ENCODE measurements at regions not wholly inside any gene's neighbourhood (a gene's known extent, or its start where the extent isn't known, plus 50 kb on each side); places are given as distances from the start of the nearest gene placed in this dataset.
"Not testable (repeated sequence)": the region's sequence is repeated elsewhere in the genome, so short reads cannot be mapped to it uniquely, and the experiment has no call there.

DNA sequence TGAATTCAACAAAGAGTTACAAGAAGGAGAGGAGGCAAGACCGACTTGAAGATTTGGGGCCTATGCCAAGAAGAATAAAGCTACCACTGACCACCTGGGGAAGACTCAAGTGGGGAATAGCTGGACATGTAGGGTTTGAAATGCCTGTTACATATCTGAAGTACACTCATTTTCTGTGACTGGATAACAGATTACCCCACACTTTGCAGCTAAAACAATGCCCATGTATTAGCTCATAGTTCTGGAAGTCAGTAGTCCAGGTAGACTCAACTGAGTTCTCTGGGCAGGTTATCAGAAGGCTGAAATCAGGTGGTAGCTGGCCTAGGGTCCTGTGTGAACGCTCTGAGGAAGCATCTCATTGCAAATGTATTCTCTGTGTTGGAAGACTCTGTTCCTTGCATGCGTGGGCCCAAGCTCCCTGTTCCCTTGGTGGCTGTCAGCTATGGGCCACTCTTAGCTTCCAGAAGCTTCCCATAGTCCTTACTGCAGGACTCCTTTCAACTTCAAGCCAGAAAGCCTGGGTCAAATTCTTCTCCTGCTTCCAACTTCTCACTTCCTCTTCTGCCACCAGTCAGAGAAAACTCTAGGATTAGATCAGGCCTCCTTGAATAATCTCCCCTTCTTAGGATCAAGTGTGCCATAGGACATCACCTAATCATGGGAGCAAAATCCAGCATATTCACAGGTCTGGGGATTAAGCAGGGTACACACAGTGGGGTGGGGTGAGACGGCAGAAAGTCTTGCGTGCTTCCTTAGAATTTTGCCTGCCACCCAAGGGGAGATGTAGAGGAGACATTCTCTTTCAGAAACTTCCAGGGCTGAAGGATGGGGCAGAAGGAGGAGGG, 187.8 kb downstream of the SHQ1 start:
- no peak for DNase-seq (ENCODE audit: extremely low read depth in 1 of 2, low read depth in 1 of 2)

DNA sequence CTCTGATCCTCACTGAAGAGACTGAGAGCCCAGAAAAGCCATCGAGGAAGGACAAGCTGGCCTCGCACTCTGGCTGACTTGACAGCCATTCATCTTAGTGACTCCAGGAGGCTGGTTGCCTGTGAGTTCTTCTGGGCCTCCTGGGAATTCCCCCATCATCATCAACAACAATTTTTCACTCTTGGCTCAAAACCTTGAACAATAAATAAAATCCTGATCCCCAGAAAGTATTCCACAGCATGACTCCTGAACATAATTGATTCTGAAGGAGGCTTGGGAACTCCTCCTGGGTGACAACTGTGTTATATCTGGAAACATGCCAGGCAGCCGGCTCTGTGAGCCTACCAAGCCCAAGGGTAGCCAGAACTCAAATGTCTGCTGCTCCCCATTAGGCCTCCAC, 188.6 kb downstream of the SHQ1 start:
- DNase-seq (ENCODE audit: extremely low read depth in 1 of 2, low read depth in 1 of 2): no peak

DNA sequence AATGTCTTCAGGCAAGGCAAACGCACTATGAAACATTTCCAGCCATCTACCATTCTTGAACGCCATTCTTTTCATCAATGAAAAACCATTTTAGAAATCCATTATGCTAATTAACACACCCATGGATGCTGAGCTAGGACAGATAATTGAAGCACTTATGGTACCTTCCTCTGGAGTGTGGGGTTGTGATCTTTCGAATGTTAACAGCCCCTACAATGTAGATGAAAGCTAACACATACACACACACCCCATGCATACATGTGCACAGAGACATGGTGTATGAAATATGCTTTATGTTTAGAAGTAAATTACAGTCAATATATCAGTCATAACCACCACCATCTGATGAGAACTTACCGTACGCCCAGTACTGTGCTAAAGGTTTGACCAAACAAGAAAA, 189.1 kb downstream of the SHQ1 start:
- DNase-seq (ENCODE audit: extremely low read depth in 1 of 2, low read depth in 1 of 2): no peak

- no peak for DNase-seq (ENCODE audit: extremely low read depth in 1 of 2, low read depth in 1 of 2)
Measured at GRCh38 chr3:72658466-72659100, 189.7 kb downstream of the SHQ1 start.

DNA sequence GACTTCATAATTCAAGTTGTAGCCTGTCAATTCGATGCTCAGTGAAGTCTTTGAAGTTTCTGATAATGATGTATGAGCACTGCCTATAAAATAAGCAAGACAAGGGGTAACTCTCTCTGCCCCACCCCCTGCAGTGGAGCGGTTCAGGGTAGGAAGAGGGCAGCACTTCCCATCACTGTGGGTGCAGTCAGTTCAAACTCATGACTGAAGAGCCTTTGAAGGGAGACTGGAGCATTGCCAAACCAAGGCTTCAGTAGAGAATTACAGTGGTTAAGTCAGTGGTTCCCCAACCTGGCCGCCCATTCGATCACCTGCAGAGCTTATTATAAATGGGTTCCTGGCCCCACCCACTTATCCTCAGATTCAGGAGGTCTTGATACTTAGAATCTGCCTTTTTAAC, 190.6 kb downstream of the SHQ1 start:
- DNase-seq (ENCODE audit: extremely low read depth in 1 of 2, low read depth in 1 of 2): peak; percentile 5 to 7

GRCh38 chr3:72655723-72656122, 192.5 kb downstream of the SHQ1 start:
- DNase-seq (ENCODE audit: extremely low read depth in 1 of 2, low read depth in 1 of 2): no peak

GRCh38 chr3:72655131-72655551, 193.1 kb downstream of the SHQ1 start:
- DNase-seq (ENCODE audit: extremely low read depth in 1 of 2, low read depth in 1 of 2): no peak

DNA sequence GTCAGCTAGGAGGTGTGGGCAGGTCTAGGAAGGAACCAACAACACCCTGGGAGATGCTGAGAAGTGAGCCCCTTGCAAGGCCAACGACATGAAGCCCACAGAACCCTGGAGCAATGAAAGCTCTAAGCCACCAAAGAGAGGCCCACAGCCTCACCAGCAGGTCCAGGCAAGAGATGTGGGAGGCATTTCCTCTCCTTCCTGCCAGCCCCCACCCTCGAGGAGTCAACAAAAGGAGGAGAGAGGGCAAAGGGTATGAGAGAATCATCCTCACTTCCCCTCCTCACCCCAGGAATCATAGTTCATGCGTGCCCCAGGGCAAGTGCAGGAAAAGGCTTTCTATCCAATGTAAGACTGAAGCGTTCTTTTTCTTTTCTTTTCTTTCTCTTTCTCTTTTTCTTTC, 195.8 kb downstream of the SHQ1 start:
- DNase-seq (ENCODE audit: extremely low read depth in 1 of 2, low read depth in 1 of 2): no peak

DNA sequence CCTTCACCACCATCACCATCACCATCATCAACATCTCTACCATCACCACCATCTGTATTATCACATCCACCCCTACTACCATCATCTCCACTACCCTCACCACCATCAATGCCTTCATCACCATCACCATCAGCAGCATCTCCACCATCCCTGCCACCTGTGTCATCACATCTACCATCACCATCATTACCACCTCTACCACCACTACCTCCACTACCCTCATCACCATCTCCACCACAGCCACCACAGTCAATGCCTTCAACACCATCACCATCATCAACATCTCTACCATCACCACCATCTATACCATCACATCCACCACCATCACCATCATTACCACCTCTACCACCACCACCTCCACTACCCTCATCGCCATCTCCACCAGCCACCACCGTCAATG, 196.7 kb downstream of the SHQ1 start:
- DNase-seq (ENCODE audit: extremely low read depth in 1 of 2, low read depth in 1 of 2): no peak

- DNase-seq (ENCODE audit: extremely low read depth in 1 of 2, low read depth in 1 of 2): no peak
Measured at GRCh38 chr3:72646263-72646662, 202.0 kb downstream of the SHQ1 start.

- DNase-seq (ENCODE audit: extremely low read depth in 1 of 2, low read depth in 1 of 2): not testable (repeated sequence)
Measured at GRCh38 chr3:72643635-72644034, 204.6 kb downstream of the SHQ1 start.

DNA sequence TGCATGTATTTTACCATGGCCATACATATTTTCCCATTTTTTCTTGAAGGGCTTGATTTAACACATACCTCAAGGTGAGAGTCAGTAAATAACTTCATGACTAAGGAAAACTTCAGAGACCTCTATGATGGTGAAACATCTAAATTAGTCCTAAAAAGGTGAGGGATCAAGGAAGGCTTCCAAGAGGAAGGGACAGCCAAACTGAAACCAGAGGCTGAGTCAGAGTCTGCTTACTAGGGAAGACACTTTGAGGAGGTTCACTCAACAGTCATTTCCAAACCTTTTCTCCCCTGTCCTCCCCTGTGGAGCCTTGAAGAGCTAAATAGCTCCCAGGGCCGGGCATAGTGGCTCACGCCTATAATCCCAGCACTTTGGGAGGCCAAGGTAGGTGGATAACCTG, 206.6 kb downstream of the SHQ1 start:
- no peak for DNase-seq (ENCODE audit: extremely low read depth in 1 of 2, low read depth in 1 of 2)

DNA sequence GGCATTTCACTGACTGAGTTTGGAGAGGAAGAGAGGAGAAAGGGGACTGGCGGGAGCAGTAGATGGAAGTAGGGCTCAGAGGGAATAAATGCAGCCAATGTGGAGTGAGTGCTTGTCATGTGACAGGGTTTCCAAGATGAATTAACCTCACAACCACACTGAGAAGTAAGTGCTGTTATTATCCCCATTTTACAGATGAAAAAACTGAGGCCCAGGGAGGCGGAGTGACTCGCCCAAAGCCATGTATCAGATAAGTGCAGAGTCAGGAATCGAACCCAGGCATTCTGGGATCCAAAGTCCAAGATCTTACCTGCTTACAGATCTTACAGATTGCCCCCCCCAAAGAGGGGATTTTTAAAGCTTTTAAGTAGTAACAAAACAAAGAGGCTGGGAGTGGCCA, 207.2 kb downstream of the SHQ1 start:
- DNase-seq (ENCODE audit: extremely low read depth in 1 of 2, low read depth in 1 of 2): no peak

DNA sequence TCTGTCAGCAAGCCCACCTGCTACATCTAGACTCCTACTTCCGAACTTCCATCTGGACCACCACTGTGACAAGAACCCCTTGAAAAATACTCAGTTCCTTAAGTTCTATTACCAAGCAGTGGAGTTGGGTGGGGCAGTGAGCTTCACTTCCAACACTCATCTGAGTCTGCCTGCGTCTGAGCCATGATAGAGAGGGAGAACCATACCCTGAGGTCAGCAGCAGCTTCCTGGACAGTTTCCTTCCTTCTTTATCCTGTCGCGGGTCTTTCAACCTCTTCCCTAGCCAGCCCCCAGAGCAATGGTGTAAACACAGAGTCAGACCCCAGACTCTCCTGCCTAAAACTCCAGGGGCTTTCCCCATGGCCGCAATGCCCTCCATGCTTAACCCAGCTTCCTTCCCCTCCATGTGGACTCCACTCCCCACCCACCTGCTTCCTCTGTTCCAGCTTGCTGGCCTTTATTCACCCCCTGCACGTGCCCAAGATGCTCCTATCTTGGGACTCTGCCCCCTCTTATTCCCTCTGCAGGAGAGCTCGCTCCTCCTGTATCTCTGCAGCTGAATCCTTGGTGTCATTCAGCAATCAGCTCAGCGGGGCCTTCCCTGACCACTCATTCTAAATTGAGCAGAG, 211.2 kb downstream of the SHQ1 start:
- DNase-seq (ENCODE audit: extremely low read depth in 1 of 2, low read depth in 1 of 2): no peak

- no peak for DNase-seq (ENCODE audit: extremely low read depth in 1 of 2, low read depth in 1 of 2)
Measured at GRCh38 chr3:72635551-72635950, 212.7 kb downstream of the SHQ1 start.

- DNase-seq (ENCODE audit: extremely low read depth in 1 of 2, low read depth in 1 of 2): no peak
Measured at GRCh38 chr3:72634128-72634527, 214.1 kb downstream of the SHQ1 start.

DNA sequence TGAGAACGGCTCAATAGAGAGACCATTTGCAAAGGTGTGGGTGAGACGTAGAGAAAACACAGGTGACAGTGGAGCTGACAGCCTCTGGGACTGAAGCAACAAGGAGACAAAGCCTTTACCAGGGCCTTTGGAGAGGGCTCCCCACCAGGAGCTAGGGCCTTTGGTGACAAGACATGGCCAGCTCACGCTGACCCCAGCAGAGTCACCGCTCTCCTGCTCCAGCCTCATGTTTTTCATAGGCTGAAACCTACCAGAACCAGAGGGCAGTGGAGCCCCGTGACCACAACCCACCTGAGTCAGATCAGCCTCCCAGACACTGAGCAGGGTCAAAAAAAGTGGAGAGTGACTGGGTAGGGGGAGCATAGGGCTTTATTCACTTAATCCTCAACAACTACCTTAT, 214.7 kb downstream of the SHQ1 start:
- no peak for DNase-seq (ENCODE audit: extremely low read depth in 1 of 2, low read depth in 1 of 2)

DNA sequence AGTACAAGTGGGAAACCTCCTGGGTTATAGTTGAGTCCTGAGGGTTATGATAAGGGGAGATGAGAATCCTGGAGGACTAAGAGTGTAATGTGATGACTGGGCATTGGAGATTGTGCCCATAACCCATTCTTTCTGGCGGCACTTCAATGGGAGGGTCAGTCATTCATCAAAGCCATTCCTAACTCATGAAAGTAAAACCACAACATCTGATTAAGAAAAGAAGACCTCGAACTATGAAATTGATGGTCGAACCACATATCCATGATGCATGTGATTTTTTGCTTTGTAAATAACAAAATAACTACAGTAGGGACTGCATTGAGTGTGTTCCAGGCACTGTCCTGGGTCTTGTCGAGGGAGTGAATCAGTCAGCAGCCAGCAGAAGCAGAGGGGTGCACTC, 215.1 kb downstream of the SHQ1 start:
- DNase-seq (ENCODE audit: extremely low read depth in 1 of 2, low read depth in 1 of 2): no peak

DNA sequence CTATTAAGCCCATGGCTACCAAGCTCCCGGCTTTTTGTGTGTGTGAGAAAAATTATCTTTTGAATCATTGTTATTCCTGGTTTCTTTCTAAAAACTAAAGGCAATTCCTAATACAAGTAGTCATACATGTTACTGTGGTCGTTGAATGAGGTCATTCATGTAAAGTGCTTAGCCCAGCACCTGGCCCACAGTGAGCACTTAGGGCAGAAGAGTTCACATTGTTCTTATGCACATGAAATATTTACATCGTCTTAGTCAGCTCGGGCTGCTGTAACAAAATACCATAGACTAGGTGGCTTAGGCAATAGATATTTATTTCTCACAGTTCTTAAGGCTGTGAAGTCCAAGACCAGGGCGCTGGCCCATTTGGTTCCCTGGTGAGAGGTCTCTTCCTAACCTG, 216.1 kb downstream of the SHQ1 start:
- no peak for DNase-seq (ENCODE audit: extremely low read depth in 1 of 2, low read depth in 1 of 2)

DNA sequence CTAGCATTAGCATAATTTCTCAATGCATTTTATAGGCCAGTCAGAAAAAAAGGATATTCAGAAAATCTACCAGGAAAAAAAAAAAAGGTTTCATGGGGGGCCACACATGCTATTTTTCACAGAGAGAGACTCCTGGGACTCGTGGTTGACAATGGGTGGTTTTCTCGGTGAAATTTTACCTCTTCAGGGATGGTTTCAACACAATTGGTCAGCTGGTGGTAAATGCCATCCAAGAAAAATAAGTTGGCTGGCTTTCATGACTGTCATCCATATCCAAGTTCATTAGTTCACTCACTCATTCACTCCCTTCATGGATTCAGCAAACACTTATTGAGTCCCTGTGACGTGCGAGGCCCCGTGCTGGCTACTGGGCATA, 217.3 kb downstream of the SHQ1 start:
- no peak for DNase-seq (ENCODE audit: extremely low read depth in 1 of 2, low read depth in 1 of 2)

- DNase-seq (ENCODE audit: extremely low read depth in 1 of 2, low read depth in 1 of 2): no peak
Measured at GRCh38 chr3:72630327-72630968, 217.8 kb downstream of the SHQ1 start.

DNA sequence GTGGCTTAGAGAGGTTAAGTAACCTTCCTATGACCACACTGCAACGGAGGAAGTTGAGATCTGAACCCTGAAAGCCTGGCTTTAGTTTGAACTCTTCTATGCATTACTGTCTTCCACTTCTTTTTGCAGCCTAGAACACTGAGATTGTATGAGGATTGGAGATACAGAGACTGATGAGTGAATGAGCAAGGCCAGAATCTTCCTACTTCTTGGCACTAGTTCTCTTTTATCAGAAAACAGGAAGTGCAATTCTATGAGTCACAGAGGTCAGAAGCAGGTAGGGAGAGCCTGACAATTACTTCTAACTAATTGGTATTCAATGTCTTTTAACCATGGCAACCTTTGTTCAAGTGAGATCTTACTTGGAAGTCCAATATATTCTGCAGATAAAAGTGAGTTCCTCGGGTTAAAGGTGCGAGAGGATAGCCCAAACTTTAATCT, 219.0 kb downstream of the SHQ1 start:
- no peak for DNase-seq (ENCODE audit: extremely low read depth in 1 of 2, low read depth in 1 of 2)

All from activated CD8-positive, alpha-beta memory T cell treated with anti-CD3 and anti-CD28 coated beads for 1 hour (primary cell).